ENCODE measurements at regions not wholly inside any gene's neighbourhood (a gene's known extent, or its start where the extent isn't known, plus 50 kb on each side); places are given as distances from the start of the nearest gene placed in this dataset.

DNA sequence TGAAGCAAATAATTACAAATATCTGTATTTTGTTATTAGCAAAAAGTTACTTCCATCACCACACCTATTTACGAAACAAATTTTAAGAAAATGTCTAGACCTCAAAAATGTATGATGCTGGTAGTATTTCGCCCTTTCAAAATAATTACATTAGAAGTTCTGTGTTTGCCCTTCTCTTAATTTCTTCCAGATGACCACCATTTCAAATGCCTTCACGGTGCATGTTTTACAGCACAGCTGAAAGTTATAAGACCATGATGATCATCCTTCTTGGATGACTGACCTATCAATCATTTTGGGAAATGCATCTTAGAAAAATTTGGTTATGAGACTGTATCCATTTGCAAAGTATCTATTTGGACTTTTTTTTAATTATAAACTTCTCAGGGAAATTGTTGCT lies 390.8 kb downstream of the SLITRK6 start:
- H3K79me2 ChIP-seq (ENCODE audit: low read length): no peaks in the 10 kb centered on the region
- no peak overlapping the region for H3K4me3 ChIP-seq (ENCODE audit: low read length)
- H2AFZ ChIP-seq (ENCODE audit: low read depth, low read length): no peak overlapping the region
- H3K27me3 ChIP-seq (ENCODE audit: low read depth, low read length): no peaks in the 10 kb centered on the region
- H3K4me1 ChIP-seq (ENCODE audit: low read length): peaks cover 7% of the 10 kb centered on the region
- no peaks in the 10 kb centered on the region for H3K36me3 ChIP-seq (replicated peaks; ENCODE audit: low read depth, low read length)
- H4K20me1 ChIP-seq (ENCODE audit: insufficient read depth, low read length): no peaks in the 10 kb centered on the region
- TF ChIP-seq EZH2phosphoT487 (IDR thresholded peaks at IDR 0.05; ENCODE audit: low read depth): no peak
- TF ChIP-seq, protein P1, sequence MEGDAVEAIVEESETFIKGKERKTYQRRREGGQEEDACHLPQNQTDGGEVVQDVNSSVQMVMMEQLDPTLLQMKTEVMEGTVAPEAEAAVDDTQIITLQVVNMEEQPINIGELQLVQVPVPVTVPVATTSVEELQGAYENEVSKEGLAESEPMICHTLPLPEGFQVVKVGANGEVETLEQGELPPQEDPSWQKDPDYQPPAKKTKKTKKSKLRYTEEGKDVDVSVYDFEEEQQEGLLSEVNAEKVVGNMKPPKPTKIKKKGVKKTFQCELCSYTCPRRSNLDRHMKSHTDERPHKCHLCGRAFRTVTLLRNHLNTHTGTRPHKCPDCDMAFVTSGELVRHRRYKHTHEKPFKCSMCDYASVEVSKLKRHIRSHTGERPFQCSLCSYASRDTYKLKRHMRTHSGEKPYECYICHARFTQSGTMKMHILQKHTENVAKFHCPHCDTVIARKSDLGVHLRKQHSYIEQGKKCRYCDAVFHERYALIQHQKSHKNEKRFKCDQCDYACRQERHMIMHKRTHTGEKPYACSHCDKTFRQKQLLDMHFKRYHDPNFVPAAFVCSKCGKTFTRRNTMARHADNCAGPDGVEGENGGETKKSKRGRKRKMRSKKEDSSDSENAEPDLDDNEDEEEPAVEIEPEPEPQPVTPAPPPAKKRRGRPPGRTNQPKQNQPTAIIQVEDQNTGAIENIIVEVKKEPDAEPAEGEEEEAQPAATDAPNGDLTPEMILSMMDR (IDR thresholded peaks at IDR 0.05; ENCODE audit: low read depth, low read length): no peak
- no peak overlapping the region for H3K27ac ChIP-seq (ENCODE audit: low read length)
- H3K4me2 ChIP-seq (ENCODE audit: low read length): no peak overlapping the region
- H3K9me3 ChIP-seq (ENCODE audit: insufficient read depth, low read length): no peaks in the 10 kb centered on the region
- no peak overlapping the region for H3K9ac ChIP-seq (ENCODE audit: low read length)

GRCh38 chr13:85406269-85406975 lies 392.8 kb downstream of the SLITRK6 start:
- Histone ChIP-seq H3K36me3 (replicated peaks; ENCODE audit: low read depth, low read length) (no peaks in the 10 kb centered on the region), H3K27me3 (ENCODE audit: low read depth, low read length) (no peaks in the 10 kb centered on the region), H3K79me2 (ENCODE audit: low read length) (no peaks in the 10 kb centered on the region), H3K4me3 (ENCODE audit: low read length) (no peak overlapping the region), H3K9ac (ENCODE audit: low read length) (no peak overlapping the region), H3K4me2 (ENCODE audit: low read length) (no peak overlapping the region), H2AFZ (ENCODE audit: low read depth, low read length) (no peak overlapping the region), H4K20me1 (ENCODE audit: insufficient read depth, low read length) (no peaks in the 10 kb centered on the region), H3K4me1 (ENCODE audit: low read length) (no peaks in the 10 kb centered on the region), H3K27ac (ENCODE audit: low read length) (no peak overlapping the region), H3K9me3 (ENCODE audit: insufficient read depth, low read length) (no peaks in the 10 kb centered on the region)
- no peak for TF ChIP-seq EZH2phosphoT487 (IDR thresholded peaks at IDR 0.05; ENCODE audit: low read depth)
- TF ChIP-seq, protein P1 (IDR thresholded peaks at IDR 0.05; ENCODE audit: low read depth, low read length): no peak

- H3K79me2 ChIP-seq (ENCODE audit: low read length): no peaks in the 10 kb centered on the region
- no peak overlapping the region for H3K27ac ChIP-seq (ENCODE audit: low read length)
- H3K36me3 ChIP-seq (replicated peaks; ENCODE audit: low read depth, low read length): no peaks in the 10 kb centered on the region
- H2AFZ ChIP-seq (ENCODE audit: low read depth, low read length): no peak overlapping the region
- no peak overlapping the region for H3K4me3 ChIP-seq (ENCODE audit: low read length)
- H3K27me3 ChIP-seq (ENCODE audit: low read depth, low read length): no peaks in the 10 kb centered on the region
- H3K9ac ChIP-seq (ENCODE audit: low read length): no peak overlapping the region
- no peak for TF ChIP-seq EZH2phosphoT487 (IDR thresholded peaks at IDR 0.05; ENCODE audit: low read depth)
- TF ChIP-seq, protein P1 (IDR thresholded peaks at IDR 0.05; ENCODE audit: low read depth, low read length): no peak
- H3K4me2 ChIP-seq (ENCODE audit: low read length): no peak overlapping the region
- no peaks in the 10 kb centered on the region for H3K9me3 ChIP-seq (ENCODE audit: insufficient read depth, low read length)
- H4K20me1 ChIP-seq (ENCODE audit: insufficient read depth, low read length): no peaks in the 10 kb centered on the region
- no peaks in the 10 kb centered on the region for H3K4me1 ChIP-seq (ENCODE audit: low read length)
Measured at GRCh38 chr13:85405316-85405897, 393.8 kb downstream of the SLITRK6 start.

- Histone ChIP-seq H3K27ac (ENCODE audit: low read length) (no peak overlapping the region), H2AFZ (ENCODE audit: low read depth, low read length) (no peak overlapping the region), H3K9me3 (ENCODE audit: insufficient read depth, low read length) (no peaks in the 10 kb centered on the region), H3K4me2 (ENCODE audit: low read length) (peak overlapping the region; percentile 12; the same call in 1 of the 2 replicates), H4K20me1 (ENCODE audit: insufficient read depth, low read length) (no peaks in the 10 kb centered on the region), H3K9ac (ENCODE audit: low read length) (no peak overlapping the region), H3K79me2 (ENCODE audit: low read length) (no peaks in the 10 kb centered on the region), H3K4me1 (ENCODE audit: low read length) (peaks cover 12% of the 10 kb centered on the region), H3K4me3 (ENCODE audit: low read length) (no peak overlapping the region), H3K27me3 (ENCODE audit: low read depth, low read length) (no peaks in the 10 kb centered on the region), H3K36me3 (replicated peaks; ENCODE audit: low read depth, low read length) (no peaks in the 10 kb centered on the region)
- no peak for TF ChIP-seq EZH2phosphoT487 (IDR thresholded peaks at IDR 0.05; ENCODE audit: low read depth)
- TF ChIP-seq, protein P1 (IDR thresholded peaks at IDR 0.05; ENCODE audit: low read depth, low read length): no peak
Measured at GRCh38 chr13:85386424-85386823, 412.8 kb downstream of the SLITRK6 start.
